Tibial nerve (tissue), 4 donors: ENCODE measurements at regions not wholly inside any gene's neighbourhood (a gene's known extent, or its start where the extent isn't known, plus 50 kb on each side); places are given as distances from the start of the nearest gene placed in this dataset.

Source experiments
- DNase-seq, 2 donors: peaks; one replicate each; pipeline ENCODE4 v3.0.0-alpha.2; 2019; ENCODE audit warnings: low spot score in 2 of 2
- H3K27ac ChIP-seq, 4 donors: fragments of 200-600 bp; sonication (generic) in 3 of 4; one replicate each; pipeline ENCODE4 v1.5.1; 2017 to 2019; ENCODE audit warnings: mild to moderate bottlenecking in 1 of 4
- H3K27me3 ChIP-seq, 2 donors: fragments of 200-600 bp; sonication (generic) in 1 of 2; one replicate each; pipeline versions ENCODE4 v1.5.1 to v1.6.0; 2017 to 2019
- H3K36me3 ChIP-seq, 3 donors: fragments of 200-600 bp; sonication (generic); one replicate each; pipeline ENCODE4 v1.5.1; 2018 to 2019
- H3K4me1 ChIP-seq, 4 donors: fragments of 200-600 bp; sonication (generic) in 3 of 4; one replicate each; pipeline ENCODE4 v1.5.1; 2017 to 2019
- H3K4me3 ChIP-seq, 4 donors: fragments of 200-600 bp; sonication (generic) in 3 of 4; one replicate each; pipeline ENCODE4 v1.5.1; 2017 to 2019; ENCODE audit warnings: mild to moderate bottlenecking in 1 of 4, moderate library complexity in 1 of 4
- H3K9me3 ChIP-seq, 4 donors: fragments of 200-600 bp; sonication (generic) in 3 of 4; one replicate each; pipeline ENCODE4 v1.5.1; 2017 to 2019
- EP300 ChIP-seq, 2 donors: sonication (generic); formaldehyde crosslinking; IDR thresholded peaks; one replicate each; pipeline ENCODE4 v1.6.1; 2017; ENCODE audit warnings: antibody characterized with exemption in 2 of 2, mild to moderate bottlenecking in 1 of 2
- POLR2A ChIP-seq, 2 donors: fragments of 450-650 bp; IDR thresholded peaks; one replicate each; pipeline ENCODE4 v1.6.1; 2017; ENCODE audit warnings: antibody characterized with exemption in 2 of 2, mild to moderate bottlenecking in 2 of 2, moderate library complexity in 2 of 2
- WGBS, 2 donors: methylation state at CpG; one replicate each; pipeline ENCODE4 v1.1.5; 2018; 5-methylcytosine and 5-hydroxymethylcytosine counted together
- TF ChIP-seq, protein P1 (sequence below), 5 experiments: fragments of 200-600 bp in 3 of 5; fragments of 450-650 bp in 2 of 5; sonication (generic) in 3 of 5; IDR thresholded peaks; one replicate each; pipeline ENCODE4 v1.5.1; 2016 to 2019; ENCODE audit warnings: antibody characterized with exemption in 5 of 5, mild to moderate bottlenecking in 3 of 5, moderate library complexity in 2 of 5

- 90 to 91% methylated on average over 9 to 12 of the region's 12 CpGs for WGBS, 2 donors
- Histone ChIP-seq H3K36me3 (no peaks in the 10 kb centered on the region), H3K27ac (no peak overlapping the region), H3K9me3 (no peaks in the 10 kb centered on the region), H3K4me1 (no peaks in the 10 kb centered on the region), H3K4me3 (no peak overlapping the region), H3K27me3 (no peaks in the 10 kb centered on the region)
- TF ChIP-seq EP300 (IDR thresholded peaks at IDR 0.05) (no peak), POLR2A (IDR thresholded peaks at IDR 0.05) (no peak)
- TF ChIP-seq, protein P1, sequence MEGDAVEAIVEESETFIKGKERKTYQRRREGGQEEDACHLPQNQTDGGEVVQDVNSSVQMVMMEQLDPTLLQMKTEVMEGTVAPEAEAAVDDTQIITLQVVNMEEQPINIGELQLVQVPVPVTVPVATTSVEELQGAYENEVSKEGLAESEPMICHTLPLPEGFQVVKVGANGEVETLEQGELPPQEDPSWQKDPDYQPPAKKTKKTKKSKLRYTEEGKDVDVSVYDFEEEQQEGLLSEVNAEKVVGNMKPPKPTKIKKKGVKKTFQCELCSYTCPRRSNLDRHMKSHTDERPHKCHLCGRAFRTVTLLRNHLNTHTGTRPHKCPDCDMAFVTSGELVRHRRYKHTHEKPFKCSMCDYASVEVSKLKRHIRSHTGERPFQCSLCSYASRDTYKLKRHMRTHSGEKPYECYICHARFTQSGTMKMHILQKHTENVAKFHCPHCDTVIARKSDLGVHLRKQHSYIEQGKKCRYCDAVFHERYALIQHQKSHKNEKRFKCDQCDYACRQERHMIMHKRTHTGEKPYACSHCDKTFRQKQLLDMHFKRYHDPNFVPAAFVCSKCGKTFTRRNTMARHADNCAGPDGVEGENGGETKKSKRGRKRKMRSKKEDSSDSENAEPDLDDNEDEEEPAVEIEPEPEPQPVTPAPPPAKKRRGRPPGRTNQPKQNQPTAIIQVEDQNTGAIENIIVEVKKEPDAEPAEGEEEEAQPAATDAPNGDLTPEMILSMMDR (IDR thresholded peaks at IDR 0.05) = no peak
- no peak for DNase-seq
Measured at GRCh38 chr15:29405564-29405963, 135.9 kb upstream of the NSMCE3 start.

- WGBS, 2 donors = 45 to 55% methylated on average over 5 to 8 of the region's 8 CpGs
- no peak for DNase-seq
- TF ChIP-seq POLR2A (IDR thresholded peaks at IDR 0.05) (no peak), EP300 (IDR thresholded peaks at IDR 0.05) (no peak)
- TF ChIP-seq, protein P1 (IDR thresholded peaks at IDR 0.05) = no peak
Measured at GRCh38 chr15:29403772-29404171, 134.2 kb upstream of the NSMCE3 start.

DNA sequence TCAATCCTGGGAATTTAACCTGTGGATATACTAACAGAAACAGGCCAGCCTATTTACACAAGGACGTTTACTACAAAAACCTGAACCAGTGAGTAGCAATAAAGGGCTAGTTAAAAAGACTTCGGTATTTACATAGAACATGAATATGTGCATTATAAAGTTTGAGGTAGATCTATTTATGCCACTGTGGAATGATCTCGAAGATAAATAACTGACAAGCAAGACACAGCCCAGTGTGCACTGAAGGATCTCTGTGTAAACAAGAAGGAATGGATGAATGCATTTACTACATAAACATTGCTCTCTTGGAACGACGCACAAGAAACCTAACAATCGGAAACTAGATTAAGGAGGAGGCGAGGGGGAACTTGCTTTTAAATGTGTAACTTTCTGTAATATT lies 132.0 kb upstream of the NSMCE3 start:
- H3K9me3 ChIP-seq = no peaks in the 10 kb centered on the region
- WGBS, 2 donors = 43 to 47% methylated on average over 7 of the region's 7 CpGs
- TF ChIP-seq, protein P1 (IDR thresholded peaks at IDR 0.05) = no peak
- TF ChIP-seq EP300 (IDR thresholded peaks at IDR 0.05) (no peak), POLR2A (IDR thresholded peaks at IDR 0.05) (no peak)
- H3K27ac ChIP-seq = no peak overlapping the region
- H3K4me1 ChIP-seq = no peaks in the 10 kb centered on the region
- no peaks in the 10 kb centered on the region for H3K27me3 ChIP-seq
- no peak overlapping the region for H3K4me3 ChIP-seq
- DNase-seq = no peak
- H3K36me3 ChIP-seq = no peaks in the 10 kb centered on the region

More at GRCh38 chr15:29403772-29404171, 134.2 kb upstream of the NSMCE3 start:
- Histone ChIP-seq H3K36me3 (no peaks in the 10 kb centered on the region), H3K9me3 (no peaks in the 10 kb centered on the region), H3K4me3 (no peak overlapping the region), H3K4me1 (no peaks in the 10 kb centered on the region), H3K27me3 (no peaks in the 10 kb centered on the region), H3K27ac (no peak overlapping the region)

GRCh38 chr15:29400701-29401100 lies 131.1 kb upstream of the NSMCE3 start:
- no peaks in the 10 kb centered on the region for H3K4me1 ChIP-seq
- H3K27me3 ChIP-seq = no peaks in the 10 kb centered on the region
- H3K4me3 ChIP-seq = no peak overlapping the region
- no peak for DNase-seq
- WGBS, 2 donors = 57 to 69% methylated on average over 8 of the region's 8 CpGs
- H3K36me3 ChIP-seq = no peaks in the 10 kb centered on the region
- TF ChIP-seq, protein P1 (IDR thresholded peaks at IDR 0.05) = no peak
- TF ChIP-seq EP300 (IDR thresholded peaks at IDR 0.05) (no peak), POLR2A (IDR thresholded peaks at IDR 0.05) (no peak)
- no peaks in the 10 kb centered on the region for H3K9me3 ChIP-seq
- H3K27ac ChIP-seq = no peak overlapping the region

- H3K4me3 ChIP-seq = no peak overlapping the region
- H3K27me3 ChIP-seq = no peaks in the 10 kb centered on the region
- DNase-seq = no peak
- H3K9me3 ChIP-seq = no peaks in the 10 kb centered on the region
- TF ChIP-seq, protein P1 (IDR thresholded peaks at IDR 0.05) = no peak
- TF ChIP-seq POLR2A (IDR thresholded peaks at IDR 0.05) (no peak), EP300 (IDR thresholded peaks at IDR 0.05) (no peak)
- no peaks in the 10 kb centered on the region for H3K36me3 ChIP-seq
- 78 to 90% methylated on average over 1 of the region's 1 CpG for WGBS, 2 donors
- H3K27ac ChIP-seq = no peak overlapping the region
- H3K4me1 ChIP-seq = no peaks in the 10 kb centered on the region
Measured at GRCh38 chr15:29398907-29399306, 129.3 kb upstream of the NSMCE3 start.
